IPS-15b (cell line): ENCODE measurements at regions not wholly inside any gene's neighbourhood (a gene's known extent, or its start where the extent isn't known, plus 50 kb on each side); places are given as distances from the start of the nearest gene placed in this dataset.
"Not testable (repeated sequence)": the region's sequence is repeated elsewhere in the genome, so short reads cannot be mapped to it uniquely, and the experiment has no call there.

ENCODE experiments used
- H3K27me3 ChIP-seq: one replicate; pipeline ENCODE4 v1.6.1; 2013; ENCODE audit warnings: low read length; ENCODE audit not compliant: control insufficient read depth, insufficient read depth
- H3K36me3 ChIP-seq: one replicate; pipeline ENCODE4 v1.6.1; 2013; ENCODE audit warnings: low read length; ENCODE audit not compliant: control insufficient read depth, insufficient read depth
- H3K4me1 ChIP-seq: one replicate; pipeline ENCODE4 v1.6.1; 2013; ENCODE audit warnings: mild to moderate bottlenecking, low read length; ENCODE audit not compliant: control insufficient read depth, insufficient read depth
- H3K4me3 ChIP-seq: one replicate; pipeline ENCODE4 v1.5.1; 2013; ENCODE audit warnings: low read depth, low read length
- H3K9ac ChIP-seq: one replicate; pipeline ENCODE4 v1.6.1; 2013; ENCODE audit warnings: low read depth, mild to moderate bottlenecking, low read length
- H3K9me3 ChIP-seq: one replicate; pipeline ENCODE4 v1.6.1; 2013; ENCODE audit warnings: mild to moderate bottlenecking, low read length; ENCODE audit not compliant: control insufficient read depth, insufficient read depth

- Histone ChIP-seq H3K9ac (no peak overlapping the region), H3K9me3 (no peaks in the 10 kb centered on the region), H3K4me1 (no peaks in the 10 kb centered on the region), H3K27me3 (no peaks in the 10 kb centered on the region), H3K4me3 (no peak overlapping the region), H3K36me3 (no peaks in the 10 kb centered on the region)
Measured at GRCh38 chrX:131649741-131650140, 105.9 kb downstream of the OR13H1 start.

GRCh38 chrX:131650637-131651410 is 107.0 kb downstream of the OR13H1 start:
- no peaks in the 10 kb centered on the region for H3K27me3 ChIP-seq

GRCh38 chrX:131663726-131664125 is 119.9 kb downstream of the OR13H1 start:
- H3K36me3 ChIP-seq, H3K27me3 ChIP-seq, H3K9ac ChIP-seq, H3K4me1 ChIP-seq, H3K9me3 ChIP-seq: not testable (repeated sequence)
- H3K4me3 ChIP-seq = peak overlapping the region; percentile 30

More at GRCh38 chrX:131650637-131651410, 107.0 kb downstream of the OR13H1 start:
- no peaks in the 10 kb centered on the region for H3K9me3 ChIP-seq
- no peaks in the 10 kb centered on the region for H3K4me1 ChIP-seq
- no peak overlapping the region for H3K9ac ChIP-seq
- no peaks in the 10 kb centered on the region for H3K36me3 ChIP-seq
- H3K4me3 ChIP-seq = no peak overlapping the region

- Histone ChIP-seq H3K9ac (no peak overlapping the region), H3K27me3 (no peaks in the 10 kb centered on the region), H3K4me1 (no peaks in the 10 kb centered on the region)
Measured at GRCh38 chrX:131671735-131672134, 127.9 kb downstream of the OR13H1 start.

GRCh38 chrX:131675596-131676194 is 131.8 kb downstream of the OR13H1 start:
- Histone ChIP-seq H3K4me1 (no peaks in the 10 kb centered on the region), H3K9me3 (no peaks in the 10 kb centered on the region), H3K9ac (no peak overlapping the region), H3K4me3 (no peak overlapping the region), H3K27me3 (no peaks in the 10 kb centered on the region), H3K36me3 (no peaks in the 10 kb centered on the region)

More at GRCh38 chrX:131671735-131672134, 127.9 kb downstream of the OR13H1 start:
- no peaks in the 10 kb centered on the region for H3K9me3 ChIP-seq
- H3K4me3 ChIP-seq = no peak overlapping the region
- no peaks in the 10 kb centered on the region for H3K36me3 ChIP-seq

- Histone ChIP-seq H3K36me3 (no peaks in the 10 kb centered on the region), H3K9ac (no peak overlapping the region), H3K4me3 (no peak overlapping the region), H3K9me3 (no peaks in the 10 kb centered on the region), H3K4me1 (no peaks in the 10 kb centered on the region), H3K27me3 (no peaks in the 10 kb centered on the region)
Measured at GRCh38 chrX:131677655-131678628, 134.1 kb downstream of the OR13H1 start.

- not testable (repeated sequence) for H3K27me3 ChIP-seq, H3K36me3 ChIP-seq, H3K9me3 ChIP-seq, H3K4me1 ChIP-seq, H3K4me3 ChIP-seq, H3K9ac ChIP-seq
Measured at GRCh38 chrX:131682735-131683134, 138.9 kb downstream of the OR13H1 start.

- no peaks in the 10 kb centered on the region for H3K4me1 ChIP-seq
- no peak overlapping the region for H3K4me3 ChIP-seq
- peaks cover 9% of the 10 kb centered on the region for H3K36me3 ChIP-seq
- no peaks in the 10 kb centered on the region for H3K27me3 ChIP-seq
- H3K9me3 ChIP-seq = peaks cover 22% of the 10 kb centered on the region
- H3K9ac ChIP-seq = no peak overlapping the region
Measured at GRCh38 chrX:131693359-131693758, 149.5 kb downstream of the OR13H1 start.

GRCh38 chrX:131696989-131697388 is 153.1 kb downstream of the OR13H1 start:
- peaks cover 21% of the 10 kb centered on the region for H3K9me3 ChIP-seq
- H3K4me1 ChIP-seq, H3K9ac ChIP-seq, H3K36me3 ChIP-seq, H3K27me3 ChIP-seq, H3K4me3 ChIP-seq: not testable (repeated sequence)

GRCh38 chrX:131703646-131704045 is 159.8 kb downstream of the OR13H1 start:
- Histone ChIP-seq H3K4me1 (no peaks in the 10 kb centered on the region), H3K9me3 (no peaks in the 10 kb centered on the region), H3K4me3 (no peak overlapping the region), H3K27me3 (no peaks in the 10 kb centered on the region), H3K9ac (no peak overlapping the region), H3K36me3 (no peaks in the 10 kb centered on the region)

- Histone ChIP-seq H3K36me3 (peaks cover 4% of the 10 kb centered on the region), H3K9me3 (peaks cover 4% of the 10 kb centered on the region), H3K4me1 (no peaks in the 10 kb centered on the region), H3K27me3 (no peaks in the 10 kb centered on the region), H3K9ac (no peak overlapping the region), H3K4me3 (no peak overlapping the region)
Measured at GRCh38 chrX:131704136-131704695, 160.3 kb downstream of the OR13H1 start.
